ENCODE measurements at regions not wholly inside any gene's neighbourhood (a gene's known extent, or its start where the extent isn't known, plus 50 kb on each side); places are given as distances from the start of the nearest gene placed in this dataset.
A peak's percentile ranks its signal among the peaks of the same experiment; 100 is the strongest.

DNA sequence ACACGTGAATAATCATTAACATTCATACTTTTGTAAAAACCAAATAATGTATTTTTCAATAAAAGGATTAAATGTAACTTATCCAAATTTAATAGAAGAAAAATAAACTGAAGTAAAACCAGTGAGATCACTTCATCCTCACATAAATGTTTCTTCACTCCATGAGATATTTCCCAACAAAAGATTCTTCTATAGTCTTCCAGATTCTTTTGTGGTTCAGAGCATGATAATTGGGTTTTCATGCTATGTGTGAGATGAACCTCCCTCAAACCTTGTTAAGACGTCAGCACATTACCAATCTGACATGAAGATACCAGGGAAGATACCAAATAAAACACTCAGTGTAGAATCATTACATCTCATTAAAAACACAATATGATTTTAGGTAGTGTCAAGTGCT, 62.9 kb upstream of the OXGR1 start:
- DNase-seq (ENCODE audit: low spot score): no peak

- DNase-seq (ENCODE audit: low spot score): no peak
Measured at GRCh38 chr13:97058391-97058790, 64.1 kb upstream of the OXGR1 start.

GRCh38 chr13:97058926-97059325, 64.7 kb upstream of the OXGR1 start:
- DNase-seq (ENCODE audit: low spot score): no peak

DNA sequence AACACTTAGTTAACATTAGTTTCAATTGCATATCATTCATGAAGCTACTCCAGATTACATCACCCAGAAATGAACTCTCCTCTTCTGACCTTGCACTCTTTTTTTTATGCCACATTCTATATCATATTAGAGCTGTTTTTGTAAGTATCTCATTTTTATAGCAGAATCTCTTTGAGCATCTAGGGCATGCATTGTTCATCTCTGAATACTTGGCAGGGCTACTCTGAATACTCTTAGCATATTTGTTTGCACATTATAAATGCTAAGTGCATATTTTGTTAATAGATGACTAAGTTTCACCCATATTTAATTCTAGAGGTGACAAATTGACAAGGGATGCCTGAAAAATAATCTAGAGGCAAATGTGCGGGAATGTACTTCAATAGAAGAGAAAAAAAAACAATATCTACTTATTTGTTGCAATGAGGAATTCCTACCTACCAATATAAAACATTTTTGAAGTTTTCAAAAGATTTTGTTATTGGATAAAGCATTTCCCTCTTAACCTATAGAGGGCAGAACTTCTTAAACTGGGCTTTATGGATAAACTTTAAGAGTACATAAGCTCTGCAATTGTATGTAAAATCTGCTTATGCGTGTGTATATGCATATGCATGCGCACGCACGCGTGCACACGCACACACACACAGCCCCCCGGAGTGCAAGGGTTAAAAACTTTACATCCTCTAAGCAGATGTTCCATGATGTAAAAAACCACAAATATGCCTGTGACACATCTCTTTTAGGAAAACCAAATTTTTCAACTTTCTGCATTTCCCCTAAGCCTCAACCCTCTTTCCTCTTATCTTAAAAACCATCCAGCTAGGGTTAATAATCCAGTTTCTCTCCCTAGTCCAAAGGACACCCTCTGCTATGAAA, 73.0 kb upstream of the OXGR1 start:
- DNase-seq (ENCODE audit: low spot score): no peak

DNA sequence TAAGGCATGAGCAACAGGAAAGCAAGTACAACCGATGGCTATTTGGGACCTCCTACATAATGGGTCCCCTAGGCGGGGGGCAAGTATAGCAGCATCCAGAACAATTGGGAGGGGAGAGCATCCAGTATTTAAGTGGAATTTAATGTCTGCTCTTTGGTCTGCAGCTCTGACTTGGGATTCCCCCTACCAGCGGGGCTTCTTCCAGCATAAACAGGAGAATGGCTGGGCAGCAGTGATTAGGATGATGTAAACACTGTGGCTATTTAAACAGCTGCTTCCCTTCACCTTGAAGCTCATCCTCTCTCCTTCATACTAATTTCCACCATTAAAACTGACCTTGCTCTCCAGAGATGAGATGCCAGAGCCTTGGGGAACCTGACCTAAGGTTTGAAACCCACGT, 73.9 kb upstream of the OXGR1 start:
- peak; percentile 23 for DNase-seq (ENCODE audit: low spot score)

GRCh38 chr13:97069050-97069815, 75.0 kb upstream of the OXGR1 start:
- DNase-seq (ENCODE audit: low spot score): no peak

GRCh38 chr13:97072297-97072696, 78.0 kb upstream of the OXGR1 start:
- no peak for DNase-seq (ENCODE audit: low spot score)

- DNase-seq (ENCODE audit: low spot score): no peak
Measured at GRCh38 chr13:97074618-97075017, 80.3 kb upstream of the OXGR1 start.

DNA sequence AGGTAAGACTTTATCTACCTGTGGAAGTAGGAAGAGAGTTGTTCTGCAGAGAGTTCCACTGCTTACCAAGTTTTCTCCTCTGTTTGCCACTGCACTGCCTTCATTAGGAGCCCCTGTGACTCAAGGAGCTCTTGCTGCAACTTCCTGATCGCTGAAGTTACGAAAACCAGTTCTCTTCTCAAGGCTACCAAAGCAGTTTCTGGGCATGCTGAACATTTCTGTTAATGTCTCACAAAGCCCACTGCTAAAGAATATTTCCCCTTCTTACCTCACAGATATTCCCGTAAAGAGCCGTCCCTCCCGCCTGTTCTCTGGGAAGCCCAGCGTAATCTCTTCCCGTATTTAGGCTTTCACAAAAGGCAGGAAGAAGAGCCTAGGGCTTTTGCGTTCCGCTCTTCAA, 82.6 kb upstream of the OXGR1 start:
- no peak for DNase-seq (ENCODE audit: low spot score)

DNA sequence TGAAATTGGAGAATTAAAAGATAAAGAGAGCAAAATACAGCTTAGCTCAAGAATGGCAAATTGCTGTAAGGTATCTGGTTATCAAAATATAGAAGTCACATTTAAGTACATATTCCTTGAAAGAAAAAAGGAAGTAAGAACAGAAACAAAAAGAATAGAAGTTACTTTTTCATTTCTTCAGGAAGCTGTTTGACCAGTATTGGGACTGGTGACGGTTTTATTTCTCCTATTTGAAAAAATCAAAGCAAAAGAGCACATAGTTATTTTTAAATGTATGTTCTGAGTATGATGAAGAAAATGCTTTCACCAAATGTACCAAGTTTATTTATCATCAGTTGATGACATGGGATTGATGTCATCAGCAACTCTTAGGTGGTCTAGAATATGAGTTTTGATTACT, 83.1 kb upstream of the OXGR1 start:
- no peak for DNase-seq (ENCODE audit: low spot score)

GRCh38 chr13:97079726-97080125, 85.5 kb upstream of the OXGR1 start:
- DNase-seq (ENCODE audit: low spot score): no peak

DNA sequence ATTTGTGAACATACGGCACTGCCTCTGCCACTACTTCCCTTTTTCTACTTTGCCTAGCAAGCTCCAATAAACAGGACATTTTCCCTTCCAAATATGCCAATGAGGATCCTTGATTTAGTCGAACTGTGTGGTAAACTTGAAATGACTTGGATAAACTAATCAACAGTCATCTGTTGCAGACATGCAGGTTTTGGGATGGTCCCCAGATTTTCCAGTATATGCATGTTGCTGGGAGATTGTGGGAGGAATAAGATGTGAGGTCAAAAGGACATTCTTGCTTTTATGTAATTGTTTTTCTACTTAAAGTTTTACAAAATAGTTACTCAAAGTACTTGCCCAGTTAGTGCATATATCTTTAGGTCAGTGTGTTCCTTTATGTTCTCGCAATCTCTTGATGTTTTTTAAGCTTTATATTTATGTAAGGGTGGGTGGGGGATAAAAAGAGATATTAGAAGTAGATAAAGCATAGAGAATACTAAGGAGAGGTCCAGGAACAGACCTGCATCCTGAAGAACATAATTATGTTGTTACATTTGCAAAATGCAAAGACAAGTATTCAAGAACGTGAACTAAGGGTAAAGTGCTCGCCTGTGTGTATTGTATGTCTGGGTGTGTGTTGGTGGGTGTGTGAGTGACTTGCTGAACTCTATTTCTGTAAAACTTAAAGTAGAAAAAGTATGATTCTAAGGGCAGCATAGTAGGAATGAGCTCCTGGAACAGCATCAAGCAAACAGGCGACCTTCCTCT, 88.4 kb upstream of the OXGR1 start:
- no peak for DNase-seq (ENCODE audit: low spot score)

- DNase-seq (ENCODE audit: low spot score): no peak
Measured at GRCh38 chr13:97091196-97091595, 96.9 kb upstream of the OXGR1 start.

GRCh38 chr13:97100821-97101220, 106.5 kb upstream of the OXGR1 start:
- no peak for DNase-seq (ENCODE audit: low spot score)

- no peak for DNase-seq (ENCODE audit: low spot score)
Measured at GRCh38 chr13:97101912-97102708, 107.8 kb upstream of the OXGR1 start.

GRCh38 chr13:97106323-97106722, 112.0 kb upstream of the OXGR1 start:
- DNase-seq (ENCODE audit: low spot score): no peak

- no peak for DNase-seq (ENCODE audit: low spot score)
Measured at GRCh38 chr13:97107815-97108529, 113.7 kb upstream of the OXGR1 start.

DNA sequence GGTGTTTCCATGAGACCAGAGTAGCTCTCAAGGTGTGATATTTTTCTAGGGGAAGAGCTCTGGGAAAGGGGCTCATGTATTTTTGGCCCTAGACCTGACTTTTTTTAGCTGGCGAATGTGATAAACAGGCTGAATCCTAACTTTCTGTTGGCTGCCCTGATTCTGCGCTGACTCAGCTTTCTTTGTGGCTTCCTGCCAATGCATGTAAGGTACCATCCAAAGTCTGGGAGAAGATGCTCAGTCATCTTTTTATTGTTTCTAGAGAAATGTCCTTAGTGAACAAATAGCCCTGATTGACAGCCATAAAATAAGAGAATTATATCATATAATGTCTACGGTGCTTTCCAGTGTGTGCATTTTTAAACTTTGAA, 113.6 kb upstream of the MBNL2 start:
- no peak for DNase-seq (ENCODE audit: low spot score)

DNA sequence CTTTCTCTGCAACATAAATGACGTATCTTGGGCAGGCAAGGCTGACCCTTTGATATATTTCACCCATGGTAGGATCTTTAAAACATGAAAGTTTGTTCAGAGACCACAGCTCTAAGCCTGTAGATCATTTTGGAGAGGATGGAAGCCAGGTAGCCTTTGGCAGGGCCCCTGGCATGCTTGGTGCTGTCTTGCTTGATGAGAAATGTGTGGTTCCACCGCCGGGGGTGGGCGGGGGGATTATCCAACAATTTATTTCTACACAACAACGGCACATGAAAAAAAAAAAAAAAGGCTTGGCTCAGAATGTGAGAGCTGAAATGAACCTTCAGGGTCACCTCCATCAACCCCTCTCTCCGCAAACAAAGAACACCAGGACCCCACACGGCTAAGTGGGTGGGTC, 112.9 kb upstream of the MBNL2 start:
- DNase-seq (ENCODE audit: low spot score): no peak

GRCh38 chr13:97109841-97110492, 112.2 kb upstream of the MBNL2 start:
- peak; percentile 91 for DNase-seq (ENCODE audit: low spot score)

- DNase-seq (ENCODE audit: low spot score): no peak
Measured at GRCh38 chr13:97110936-97111335, 111.2 kb upstream of the MBNL2 start.

All from iPS-NIHi11 (cell line).